Memory B cell (primary cell): ENCODE measurements at regions not wholly inside any gene's neighbourhood (a gene's known extent, or its start where the extent isn't known, plus 50 kb on each side); places are given as distances from the start of the nearest gene placed in this dataset.

Experiments used
- ATAC-seq: fragments of 150-1000 bp; cut with Tn5 transposase; 2 replicates; pipeline ENCODE4 v1.10.0; 2021; ENCODE audit warnings: low read depth, mild to moderate bottlenecking, moderate library complexity
- DNase-seq, 2 donors: peaks; one replicate each; pipeline ENCODE4 v3.0.0; 2022; ENCODE audit warnings: low spot score in 2 of 2
- H3K27ac Mint-ChIP-seq: one replicate; pipeline ENCODE4 v1.8.0; 2022; ENCODE audit warnings: mild to moderate bottlenecking, moderate library complexity, mixed read lengths
- H3K27me3 Mint-ChIP-seq: one replicate; pipeline ENCODE4 v1.8.0; 2022; ENCODE audit warnings: mixed read lengths
- H3K36me3 Mint-ChIP-seq: one replicate; pipeline ENCODE4 v1.8.0; 2022; ENCODE audit warnings: mild to moderate bottlenecking, mixed read lengths
- H3K4me1 Mint-ChIP-seq: one replicate; pipeline ENCODE4 v1.8.0; 2022; ENCODE audit warnings: mixed read lengths
- H3K4me3 Mint-ChIP-seq: one replicate; pipeline ENCODE4 v1.8.0; 2022; ENCODE audit warnings: mild to moderate bottlenecking, moderate library complexity, mixed read lengths
- H3K9me3 Mint-ChIP-seq: one replicate; pipeline ENCODE4 v1.8.0; 2022; ENCODE audit warnings: mixed read lengths

DNA sequence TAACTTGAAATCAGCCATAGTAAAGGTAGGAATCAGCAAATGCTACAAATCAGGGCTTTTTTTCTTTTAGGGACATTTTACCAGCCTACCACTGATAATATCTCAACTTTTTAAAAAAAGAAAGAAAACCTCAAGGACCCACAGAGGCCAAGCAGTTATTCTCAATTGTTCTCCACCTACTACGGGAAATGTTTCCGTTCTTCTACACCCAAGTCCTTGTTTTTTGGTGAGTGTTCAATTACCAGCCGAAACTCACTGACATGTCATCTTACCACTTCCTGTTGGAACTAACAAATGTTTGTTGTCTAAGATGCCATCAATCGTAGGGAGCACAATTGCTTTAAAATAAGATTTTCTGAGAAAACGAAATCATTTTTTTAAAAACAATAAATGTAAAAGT, 50.2 kb upstream of the CDK1 start:
- no peaks in the 10 kb centered on the region for H3K9me3 Mint-ChIP-seq
- H3K36me3 Mint-ChIP-seq, result peaks cover 2% of the 10 kb centered on the region
- H3K4me1 Mint-ChIP-seq, result peaks cover 32% of the 10 kb centered on the region
- H3K27ac Mint-ChIP-seq, result no peak overlapping the region
- H3K27me3 Mint-ChIP-seq, result no peaks in the 10 kb centered on the region
- DNase-seq, result no peak
- ATAC-seq, result no peak
- H3K4me3 Mint-ChIP-seq, result peak overlapping the region; percentile 32

DNA sequence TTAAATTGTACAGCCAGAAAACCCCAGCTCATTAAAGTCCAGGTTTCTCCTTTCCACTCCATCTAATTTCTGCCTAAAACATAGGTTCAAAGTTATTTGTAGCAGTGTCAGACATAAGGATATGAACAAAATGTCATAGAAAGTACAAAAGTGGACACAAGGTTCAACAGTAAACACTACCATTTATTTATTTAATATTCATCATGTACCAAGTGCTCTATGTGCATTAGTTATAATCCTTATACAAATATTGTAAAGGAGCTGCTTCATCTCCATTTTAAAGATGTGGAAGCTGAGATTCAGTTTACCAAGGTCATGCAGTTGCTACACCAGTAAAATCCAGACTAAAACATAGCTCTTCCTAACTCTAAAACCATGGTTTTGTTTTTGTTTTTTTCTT, 52.0 kb upstream of the CDK1 start:
- peak overlapping the region; percentile 41 for H3K27ac Mint-ChIP-seq
- no peaks in the 10 kb centered on the region for H3K27me3 Mint-ChIP-seq
- H3K4me1 Mint-ChIP-seq, result peaks cover 26% of the 10 kb centered on the region
- ATAC-seq (no peak), DNase-seq (no peak)
- no peak overlapping the region for H3K4me3 Mint-ChIP-seq
- H3K9me3 Mint-ChIP-seq, result no peaks in the 10 kb centered on the region
- peaks cover 2% of the 10 kb centered on the region for H3K36me3 Mint-ChIP-seq

GRCh38 chr10:60722623-60723022, 55.7 kb upstream of the CDK1 start:
- Mint-ChIP-seq H3K9me3 (no peaks in the 10 kb centered on the region), H3K4me3 (no peak overlapping the region), H3K4me1 (peaks cover 9% of the 10 kb centered on the region), H3K27me3 (no peaks in the 10 kb centered on the region), H3K36me3 (peaks cover 5% of the 10 kb centered on the region), H3K27ac (no peak overlapping the region)
- DNase-seq (no peak), ATAC-seq (no peak)

- DNase-seq (no peak), ATAC-seq (no peak)
- H3K27me3 Mint-ChIP-seq, result no peaks in the 10 kb centered on the region
- peaks cover 4% of the 10 kb centered on the region for H3K4me1 Mint-ChIP-seq
- H3K36me3 Mint-ChIP-seq, result peaks cover 5% of the 10 kb centered on the region
- no peak overlapping the region for H3K4me3 Mint-ChIP-seq
- H3K9me3 Mint-ChIP-seq, result no peaks in the 10 kb centered on the region
- H3K27ac Mint-ChIP-seq, result no peak overlapping the region
These were observed 58.6 kb upstream of the CDK1 start for GRCh38 chr10:60719721-60720120.

DNA sequence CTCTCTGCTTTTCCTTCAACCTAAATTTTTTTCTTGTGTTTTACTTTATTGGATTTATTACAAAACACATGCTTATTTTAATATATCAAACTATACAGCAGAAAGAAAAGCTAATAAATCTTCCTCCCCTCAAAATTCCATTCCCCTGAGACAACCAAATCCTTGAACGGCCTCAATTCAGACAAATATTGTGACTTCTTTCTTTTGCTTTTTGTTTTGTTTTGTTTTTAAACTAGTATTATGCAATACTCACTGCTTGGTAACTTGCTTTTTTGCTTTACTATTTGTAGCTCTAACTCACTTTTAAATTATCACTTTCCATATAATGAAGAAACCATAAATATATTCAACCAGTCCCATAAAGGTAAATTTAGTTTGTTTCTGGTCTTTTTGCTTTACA, 59.4 kb upstream of the CDK1 start:
- H3K4me1 Mint-ChIP-seq, result peaks cover 4% of the 10 kb centered on the region
- H3K4me3 Mint-ChIP-seq, result no peak overlapping the region
- ATAC-seq (no peak), DNase-seq (no peak)
- no peaks in the 10 kb centered on the region for H3K9me3 Mint-ChIP-seq
- H3K27ac Mint-ChIP-seq, result no peak overlapping the region
- H3K36me3 Mint-ChIP-seq, result peaks cover 5% of the 10 kb centered on the region
- no peaks in the 10 kb centered on the region for H3K27me3 Mint-ChIP-seq

DNA sequence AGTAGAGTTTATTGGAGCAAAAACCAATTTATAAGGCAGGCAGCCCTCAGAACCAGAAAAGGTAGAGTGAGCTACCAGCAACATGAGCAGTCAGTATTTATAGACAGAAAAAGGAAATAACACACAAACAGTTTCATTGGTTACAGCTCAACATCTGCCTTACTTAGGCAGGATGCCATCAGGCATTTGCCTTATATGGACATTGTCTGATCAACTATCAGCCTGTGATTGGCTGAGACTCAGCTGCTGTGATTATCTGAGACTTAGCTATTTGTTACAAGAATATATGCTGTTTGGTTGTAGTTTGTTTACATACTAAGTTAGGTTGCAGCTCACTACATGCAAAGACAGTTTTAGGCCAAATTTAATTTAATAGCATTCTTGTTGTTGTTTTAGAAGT, 60.4 kb upstream of the CDK1 start:
- DNase-seq (no peak), ATAC-seq (peak; percentile 56)
- H3K27me3 Mint-ChIP-seq, result no peaks in the 10 kb centered on the region
- peaks cover 3% of the 10 kb centered on the region for H3K36me3 Mint-ChIP-seq
- H3K27ac Mint-ChIP-seq, result no peak overlapping the region
- no peak overlapping the region for H3K4me3 Mint-ChIP-seq
- H3K9me3 Mint-ChIP-seq, result no peaks in the 10 kb centered on the region
- H3K4me1 Mint-ChIP-seq, result peaks cover 7% of the 10 kb centered on the region

DNA sequence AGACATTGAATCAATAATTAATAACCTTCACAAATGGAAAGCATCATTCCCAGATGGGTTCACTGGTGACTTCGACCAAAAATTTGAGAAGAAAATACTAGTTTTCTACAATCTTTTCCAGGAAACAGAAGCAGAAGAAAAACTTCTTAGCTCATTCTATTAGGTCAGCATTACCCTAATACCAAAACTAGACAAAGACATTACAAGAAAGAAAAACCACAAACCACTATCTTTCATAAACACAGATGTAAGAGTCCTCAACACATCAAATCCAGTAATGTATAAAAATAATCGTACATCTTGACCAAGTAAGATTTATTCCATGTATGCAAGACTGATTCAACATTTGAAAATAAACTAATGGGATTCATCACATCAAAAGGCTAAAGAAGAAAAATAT, 64.0 kb upstream of the CDK1 start:
- DNase-seq (no peak), ATAC-seq (no peak)
- Mint-ChIP-seq H3K4me1 (peaks cover 4% of the 10 kb centered on the region), H3K27me3 (no peaks in the 10 kb centered on the region), H3K4me3 (no peak overlapping the region), H3K36me3 (peaks cover 3% of the 10 kb centered on the region), H3K9me3 (no peaks in the 10 kb centered on the region), H3K27ac (no peak overlapping the region)

- Mint-ChIP-seq H3K27me3 (no peaks in the 10 kb centered on the region), H3K27ac (no peak overlapping the region), H3K9me3 (no peaks in the 10 kb centered on the region), H3K36me3 (peaks cover 2% of the 10 kb centered on the region), H3K4me3 (no peak overlapping the region), H3K4me1 (peaks cover 7% of the 10 kb centered on the region)
- ATAC-seq (no peak), DNase-seq (no peak)
These were observed 66.8 kb upstream of the CDK1 start for GRCh38 chr10:60711496-60711895.

DNA sequence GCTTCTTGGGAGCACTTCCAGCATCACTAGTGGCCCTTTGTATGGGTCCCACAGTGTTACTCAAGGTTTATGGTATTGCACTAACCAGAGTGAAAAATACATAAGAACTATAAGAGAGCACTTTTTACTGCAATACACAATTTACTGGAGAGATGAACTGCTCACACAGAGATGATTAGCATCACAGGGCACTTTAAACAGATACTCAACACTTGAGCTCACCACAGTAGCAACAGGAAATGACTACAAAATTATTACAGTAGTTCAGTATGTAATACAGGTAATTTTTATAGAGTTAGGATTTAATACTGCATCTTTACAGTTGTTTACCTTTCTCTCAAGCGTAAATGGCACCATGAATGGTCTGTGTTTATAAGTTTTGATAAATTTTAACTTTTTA, 68.2 kb upstream of the CDK1 start:
- H3K27ac Mint-ChIP-seq, result no peak overlapping the region
- H3K36me3 Mint-ChIP-seq, result peaks cover 2% of the 10 kb centered on the region
- no peak for ATAC-seq
- H3K27me3 Mint-ChIP-seq, result no peaks in the 10 kb centered on the region
- H3K9me3 Mint-ChIP-seq, result no peaks in the 10 kb centered on the region
- DNase-seq, result no peak
- H3K4me1 Mint-ChIP-seq, result peaks cover 9% of the 10 kb centered on the region
- no peak overlapping the region for H3K4me3 Mint-ChIP-seq

DNA sequence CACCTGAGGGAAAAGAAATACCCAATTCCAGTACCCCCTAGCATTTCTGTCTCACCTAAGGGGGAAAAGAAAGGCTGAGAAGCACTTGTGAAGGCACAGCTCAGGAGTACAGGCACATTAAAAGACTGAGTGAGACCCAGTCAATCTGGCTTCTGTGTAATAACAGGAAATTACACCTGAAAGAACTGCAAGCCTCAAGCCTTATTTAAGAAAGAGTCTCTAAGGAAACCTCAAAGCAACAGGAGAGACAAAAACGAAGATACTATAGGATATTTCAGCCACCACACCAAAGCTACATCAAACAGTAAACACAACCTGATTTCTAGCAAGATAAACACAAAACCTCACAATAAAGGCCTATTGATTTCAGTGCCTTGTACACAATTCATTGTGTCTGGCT, 69.6 kb upstream of the CDK1 start:
- H3K27ac Mint-ChIP-seq, result no peak overlapping the region
- no peaks in the 10 kb centered on the region for H3K27me3 Mint-ChIP-seq
- no peaks in the 10 kb centered on the region for H3K9me3 Mint-ChIP-seq
- H3K4me1 Mint-ChIP-seq, result peaks cover 14% of the 10 kb centered on the region
- no peak for DNase-seq
- peaks cover 2% of the 10 kb centered on the region for H3K36me3 Mint-ChIP-seq
- no peak overlapping the region for H3K4me3 Mint-ChIP-seq
- ATAC-seq, result no peak

DNA sequence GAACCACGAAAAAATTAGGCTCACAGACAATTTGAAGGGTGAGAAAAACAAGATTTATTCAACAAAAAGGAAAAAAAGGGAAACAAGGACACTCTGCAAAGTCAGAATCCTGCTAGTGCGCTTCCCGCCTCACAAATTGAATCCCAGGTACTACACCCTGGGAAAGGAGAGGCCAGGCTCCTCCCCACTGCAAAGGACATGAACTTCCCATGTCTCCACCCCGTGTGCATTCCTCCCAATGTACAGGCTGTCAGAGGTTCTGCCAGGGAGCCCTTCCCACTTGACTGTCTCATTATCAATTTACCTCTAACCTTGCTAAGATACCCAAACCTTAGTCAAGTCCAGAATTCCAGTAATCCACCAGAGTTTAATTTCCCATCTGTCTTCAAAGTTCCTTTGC, 70.4 kb upstream of the CDK1 start:
- Mint-ChIP-seq H3K36me3 (peaks cover 2% of the 10 kb centered on the region), H3K4me1 (peaks cover 13% of the 10 kb centered on the region), H3K9me3 (no peaks in the 10 kb centered on the region), H3K4me3 (no peak overlapping the region), H3K27ac (no peak overlapping the region), H3K27me3 (no peaks in the 10 kb centered on the region)
- no peak for ATAC-seq
- no peak for DNase-seq

DNA sequence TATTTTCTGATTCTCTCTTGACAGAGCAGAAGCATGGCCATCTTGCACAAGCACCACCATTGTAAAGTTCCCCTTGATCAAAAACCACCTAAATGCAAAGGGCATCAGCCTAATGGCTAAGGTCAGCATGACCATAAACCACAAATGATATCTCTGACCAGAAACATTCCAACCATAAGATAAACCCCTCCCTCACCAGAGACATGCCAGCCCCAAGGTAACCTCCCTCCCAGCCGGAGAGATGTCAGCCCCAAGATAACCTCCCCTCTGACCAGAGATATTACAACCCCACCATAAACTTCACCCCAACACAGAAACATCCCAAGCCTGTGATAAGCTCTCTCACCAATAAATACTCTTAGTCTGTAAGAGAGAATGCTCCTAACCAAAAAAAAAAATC, 72.1 kb upstream of the CDK1 start:
- Mint-ChIP-seq H3K36me3 (peaks cover 4% of the 10 kb centered on the region), H3K4me3 (no peak overlapping the region), H3K9me3 (no peaks in the 10 kb centered on the region), H3K27ac (no peak overlapping the region), H3K4me1 (peaks cover 13% of the 10 kb centered on the region), H3K27me3 (no peaks in the 10 kb centered on the region)
- DNase-seq (no peak), ATAC-seq (no peak)

GRCh38 chr10:60705376-60705775, 72.9 kb upstream of the CDK1 start:
- DNase-seq, result no peak
- no peaks in the 10 kb centered on the region for H3K9me3 Mint-ChIP-seq

GRCh38 chr10:60704471-60704870, 73.8 kb upstream of the CDK1 start:
- peaks cover 13% of the 10 kb centered on the region for H3K4me1 Mint-ChIP-seq

More at GRCh38 chr10:60705376-60705775, 72.9 kb upstream of the CDK1 start:
- no peak overlapping the region for H3K27ac Mint-ChIP-seq
- H3K36me3 Mint-ChIP-seq, result peaks cover 2% of the 10 kb centered on the region
- ATAC-seq, result no peak
- no peak overlapping the region for H3K4me3 Mint-ChIP-seq
- no peaks in the 10 kb centered on the region for H3K27me3 Mint-ChIP-seq
- H3K4me1 Mint-ChIP-seq, result peaks cover 13% of the 10 kb centered on the region

DNA sequence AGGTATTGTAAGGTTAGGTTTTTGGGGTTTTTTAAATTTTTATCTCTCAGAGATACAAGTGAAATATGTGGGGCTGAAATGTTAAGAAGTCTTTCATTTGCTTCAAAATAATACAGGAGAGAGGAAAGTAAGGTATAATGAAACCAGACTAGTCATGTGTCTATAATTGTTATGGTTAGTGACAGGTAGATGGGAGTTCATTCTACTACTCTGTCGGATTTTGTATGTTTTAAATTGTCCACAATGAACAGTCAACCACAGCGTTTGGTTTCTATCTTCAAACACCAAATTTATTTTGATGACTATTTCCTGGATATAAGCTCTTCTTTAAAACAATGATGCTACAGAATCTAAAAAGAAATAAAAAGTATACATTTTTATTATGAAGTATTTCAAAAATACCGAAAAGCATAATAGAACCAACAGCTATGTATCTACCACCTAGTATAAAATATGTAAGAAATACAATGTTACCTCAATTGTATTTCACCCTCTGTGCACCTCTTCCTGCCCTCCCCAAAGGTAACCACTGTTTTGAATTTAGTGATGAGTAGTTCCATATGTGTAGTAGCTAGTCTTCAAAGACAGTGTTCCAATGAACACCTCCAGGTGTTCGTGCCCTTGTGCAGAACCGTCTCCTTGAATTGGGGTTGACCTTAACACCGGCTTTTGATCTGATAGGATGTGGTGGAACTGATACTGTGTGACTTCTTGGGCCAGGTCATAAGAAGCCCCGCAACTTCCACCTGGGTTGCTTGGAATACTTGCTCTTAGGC, 74.8 kb upstream of the CDK1 start:
- DNase-seq (no peak), ATAC-seq (no peak)
- Mint-ChIP-seq H3K4me1 (peaks cover 9% of the 10 kb centered on the region), H3K9me3 (no peaks in the 10 kb centered on the region), H3K27ac (peak overlapping the region; percentile 42), H3K36me3 (peaks cover 4% of the 10 kb centered on the region), H3K4me3 (no peak overlapping the region), H3K27me3 (no peaks in the 10 kb centered on the region)

More at GRCh38 chr10:60704471-60704870, 73.8 kb upstream of the CDK1 start:
- DNase-seq, result no peak
- H3K9me3 Mint-ChIP-seq, result no peaks in the 10 kb centered on the region
- no peak overlapping the region for H3K4me3 Mint-ChIP-seq
- no peaks in the 10 kb centered on the region for H3K27me3 Mint-ChIP-seq
- H3K27ac Mint-ChIP-seq, result no peak overlapping the region
- no peak for ATAC-seq
- peaks cover 2% of the 10 kb centered on the region for H3K36me3 Mint-ChIP-seq
